ENCODE measurements at regions not wholly inside any gene's neighbourhood (a gene's known extent, or its start where the extent isn't known, plus 50 kb on each side); places are given as distances from the start of the nearest gene placed in this dataset.

DNA sequence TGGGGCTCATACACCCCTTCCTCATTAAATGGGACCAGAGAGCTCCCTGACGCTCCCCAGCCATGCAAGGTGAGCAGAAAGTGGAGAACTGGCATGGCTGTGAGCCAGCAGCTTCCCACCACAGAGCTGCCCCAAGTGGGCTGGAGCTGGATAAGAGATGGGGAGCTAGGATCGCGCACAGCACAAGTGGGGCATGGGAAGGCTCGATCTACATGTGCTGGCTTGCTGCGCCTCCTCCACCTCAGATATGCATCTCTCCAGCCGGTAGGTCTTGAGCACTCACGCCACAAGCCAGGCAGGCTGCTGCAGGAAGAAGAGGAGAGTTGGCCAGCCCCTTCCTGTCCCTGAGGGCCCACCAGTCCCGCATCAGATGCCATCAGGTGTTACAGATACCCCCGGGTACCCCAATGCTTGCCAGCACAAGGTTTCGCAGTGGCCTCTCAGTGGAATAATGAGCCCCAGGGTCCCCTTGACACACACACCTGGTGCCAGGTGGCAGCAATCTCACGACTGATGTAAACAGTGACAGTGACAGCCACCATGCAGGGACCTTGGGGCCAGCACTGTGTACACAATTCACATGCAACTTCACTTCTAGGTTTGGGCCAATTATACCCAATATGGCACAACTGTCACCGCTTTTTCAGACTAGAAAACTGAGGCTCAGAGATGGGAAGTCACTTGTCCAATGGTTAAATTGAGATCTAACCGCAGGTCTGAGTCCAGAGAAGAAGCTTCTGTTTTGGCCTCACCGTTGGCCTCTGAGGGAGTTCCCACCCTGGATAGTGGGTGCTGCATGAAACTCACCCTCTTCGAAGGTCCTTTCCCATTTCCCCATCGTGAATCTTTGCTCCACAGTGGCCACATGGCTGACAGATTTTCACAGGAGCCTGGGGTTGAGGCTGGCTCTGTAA lies 79.3 kb downstream of the OAT start:
- H3K27ac ChIP-seq (ENCODE audit: low read length) = peak overlapping the region; percentile 86

DNA sequence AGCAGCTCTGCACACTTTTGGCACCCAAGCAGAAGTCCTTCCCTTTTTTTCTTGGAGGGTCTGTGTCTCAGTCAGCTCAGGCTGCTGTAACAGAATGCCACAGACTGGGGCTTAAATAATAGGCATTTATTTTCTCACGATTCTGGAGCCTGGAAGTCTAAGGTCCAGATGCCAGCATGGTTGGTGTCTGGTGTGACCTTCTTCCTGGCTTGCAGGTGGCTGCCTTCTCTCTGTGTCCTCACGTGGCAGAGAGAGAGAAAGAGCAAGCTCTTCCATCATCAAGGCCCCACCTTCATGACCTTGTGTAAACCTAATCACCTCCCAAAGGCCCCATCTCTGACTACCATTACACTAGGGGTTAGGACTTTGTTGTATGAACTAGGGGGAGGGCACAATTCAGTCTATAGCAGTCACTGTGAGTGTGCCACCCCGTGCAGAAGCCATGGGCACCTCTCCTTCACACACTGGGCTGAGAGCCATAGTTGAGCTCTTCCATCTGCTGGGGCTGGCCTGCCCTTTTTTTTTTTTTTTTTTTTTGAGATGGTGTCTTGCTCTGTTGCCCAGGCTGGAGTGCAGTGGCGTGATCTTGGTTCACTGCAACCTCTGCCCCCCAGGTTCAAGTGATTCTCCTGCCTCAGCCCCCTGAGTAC lies 80.3 kb downstream of the OAT start:
- WGBS (ENCODE audit: insufficient coverage) = 60% methylated on average over 1 of the region's 4 CpGs
- DNase-seq = no peak

More for the DNA sequence above, 79.3 kb downstream of the OAT start:
- DNase-seq = no peak
- no peak overlapping the region for H3K4me3 ChIP-seq (ENCODE audit: low read length)
- peaks cover 37% of the 10 kb centered on the region for H3K4me1 ChIP-seq (ENCODE audit: control insufficient read depth, insufficient read depth, low read length)
- H3K36me3 ChIP-seq (ENCODE audit: control insufficient read depth, insufficient read depth, low read length) = no peaks in the 10 kb centered on the region
- H3K27me3 ChIP-seq (ENCODE audit: control insufficient read depth, insufficient read depth, low read length) = no peaks in the 10 kb centered on the region
- WGBS (ENCODE audit: insufficient coverage) = 74% methylated on average over 12 of the region's 16 CpGs
- H3K9me3 ChIP-seq (replicated peaks; ENCODE audit: control insufficient read depth, low read depth, low read length) = no peaks in the 10 kb centered on the region

DNA sequence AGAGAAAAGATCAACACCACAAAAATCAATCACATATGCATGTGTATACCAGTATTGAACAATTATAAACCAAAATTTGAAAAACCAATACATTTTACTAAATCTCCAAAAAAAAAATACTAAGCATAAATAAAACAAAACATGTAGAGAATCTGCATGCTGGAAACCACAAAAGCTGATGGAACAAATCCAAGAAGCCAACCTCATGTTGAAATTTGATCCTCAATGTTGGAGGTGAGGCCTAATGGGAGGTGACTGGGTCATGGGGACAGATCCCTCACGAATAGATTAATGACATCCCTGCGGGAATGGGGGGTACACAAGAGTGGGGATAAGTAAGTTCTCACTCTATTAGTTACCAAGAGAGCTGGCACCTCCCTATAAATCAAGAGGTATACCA lies 82.5 kb downstream of the OAT start:
- Histone ChIP-seq H3K27me3 (ENCODE audit: control insufficient read depth, insufficient read depth, low read length) (no peaks in the 10 kb centered on the region), H3K4me1 (ENCODE audit: control insufficient read depth, insufficient read depth, low read length) (peaks cover 30% of the 10 kb centered on the region), H3K36me3 (ENCODE audit: control insufficient read depth, insufficient read depth, low read length) (no peaks in the 10 kb centered on the region), H3K27ac (ENCODE audit: low read length) (no peak overlapping the region), H3K9me3 (replicated peaks; ENCODE audit: control insufficient read depth, low read depth, low read length) (peaks cover 9% of the 10 kb centered on the region), H3K4me3 (ENCODE audit: low read length) (no peak overlapping the region)
- DNase-seq = no peak
- WGBS (ENCODE audit: insufficient coverage) = no CpG with 5 or more reads among the region's 2 CpGs

More for the DNA sequence above, 80.3 kb downstream of the OAT start:
- no peaks in the 10 kb centered on the region for H3K36me3 ChIP-seq (ENCODE audit: control insufficient read depth, insufficient read depth, low read length)
- H3K27ac ChIP-seq (ENCODE audit: low read length) = no peak overlapping the region
- H3K4me1 ChIP-seq (ENCODE audit: control insufficient read depth, insufficient read depth, low read length) = peaks cover 37% of the 10 kb centered on the region
- H3K4me3 ChIP-seq (ENCODE audit: low read length) = no peak overlapping the region
- H3K27me3 ChIP-seq (ENCODE audit: control insufficient read depth, insufficient read depth, low read length) = no peaks in the 10 kb centered on the region
- no peaks in the 10 kb centered on the region for H3K9me3 ChIP-seq (replicated peaks; ENCODE audit: control insufficient read depth, low read depth, low read length)

DNA sequence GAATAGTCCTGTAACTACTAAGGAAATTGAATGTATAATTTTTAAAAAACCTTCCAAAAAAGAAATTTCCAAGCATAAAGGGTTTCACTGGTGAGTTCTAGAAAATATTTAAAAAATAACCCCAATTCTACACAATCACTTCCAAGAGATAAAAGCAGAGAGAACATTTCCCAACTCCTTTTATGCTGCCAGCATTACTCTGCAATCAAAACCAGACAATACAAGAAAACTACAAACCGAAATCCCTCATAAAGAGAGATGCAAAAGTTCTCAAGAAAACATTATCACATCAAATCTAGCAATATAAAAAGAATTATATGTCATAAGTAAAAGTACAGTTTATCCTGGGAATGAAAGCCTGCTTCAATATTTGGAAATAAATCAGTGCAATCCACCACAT lies 84.8 kb downstream of the OAT start:
- Histone ChIP-seq H3K4me3 (ENCODE audit: low read length) (no peak overlapping the region), H3K4me1 (ENCODE audit: control insufficient read depth, insufficient read depth, low read length) (peaks cover 8% of the 10 kb centered on the region), H3K36me3 (ENCODE audit: control insufficient read depth, insufficient read depth, low read length) (no peaks in the 10 kb centered on the region), H3K27me3 (ENCODE audit: control insufficient read depth, insufficient read depth, low read length) (no peaks in the 10 kb centered on the region), H3K27ac (ENCODE audit: low read length) (no peak overlapping the region), H3K9me3 (replicated peaks; ENCODE audit: control insufficient read depth, low read depth, low read length) (peaks cover 9% of the 10 kb centered on the region)
- no peak for DNase-seq
- WGBS (ENCODE audit: insufficient coverage) = no CpG with 5 or more reads among the region's 1 CpG

DNA sequence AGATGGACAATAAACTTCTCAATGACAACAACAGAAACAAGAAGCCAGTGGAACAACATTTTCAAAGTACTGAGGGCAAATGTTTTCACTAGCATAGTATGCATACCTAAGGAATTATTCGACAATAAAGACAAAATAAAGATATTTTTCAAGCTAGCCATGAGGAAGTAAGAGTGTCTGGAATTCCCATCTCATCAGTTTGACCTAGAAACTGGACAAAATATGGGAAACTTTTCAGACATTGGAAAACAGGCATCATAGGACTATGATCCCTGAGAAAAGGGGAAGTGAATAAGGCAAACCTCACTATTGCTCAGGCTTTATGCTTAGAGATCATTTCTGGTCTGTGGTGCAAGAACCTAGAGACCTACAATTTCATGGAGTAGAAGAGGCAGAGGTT lies 86.3 kb downstream of the OAT start:
- Histone ChIP-seq H3K27me3 (ENCODE audit: control insufficient read depth, insufficient read depth, low read length) (no peaks in the 10 kb centered on the region), H3K9me3 (replicated peaks; ENCODE audit: control insufficient read depth, low read depth, low read length) (peaks cover 9% of the 10 kb centered on the region), H3K27ac (ENCODE audit: low read length) (no peak overlapping the region), H3K4me3 (ENCODE audit: low read length) (no peak overlapping the region), H3K36me3 (ENCODE audit: control insufficient read depth, insufficient read depth, low read length) (no peaks in the 10 kb centered on the region), H3K4me1 (ENCODE audit: control insufficient read depth, insufficient read depth, low read length) (no peaks in the 10 kb centered on the region)
- DNase-seq = peak; percentile 73
- no CpG with 5 or more reads among the region's 1 CpG for whole genome bisulfite sequencing (ENCODE audit: insufficient coverage)

DNA sequence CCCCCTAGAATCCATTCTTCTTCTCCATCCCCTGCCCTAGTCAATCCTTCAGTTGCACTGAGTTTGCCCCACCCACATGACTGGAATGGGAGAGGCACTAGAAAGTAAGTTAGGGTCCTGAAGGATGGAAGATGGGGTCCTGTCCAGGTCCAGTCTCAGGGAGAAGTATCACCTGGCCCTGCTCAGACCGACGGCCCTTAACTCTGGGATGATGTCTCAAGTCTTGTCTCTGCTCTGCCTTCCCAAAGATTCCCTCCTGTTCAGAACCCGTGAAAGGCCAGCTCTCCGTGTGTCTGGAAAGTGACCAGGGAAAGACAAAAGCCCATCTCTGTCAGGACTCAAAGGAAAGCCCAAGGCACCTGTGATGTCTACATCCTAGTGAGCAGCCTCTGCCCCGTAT lies 88.8 kb downstream of the OAT start:
- H3K27me3 ChIP-seq (ENCODE audit: control insufficient read depth, insufficient read depth, low read length) = no peaks in the 10 kb centered on the region
- 39% methylated on average over 3 of the region's 5 CpGs for WGBS (ENCODE audit: insufficient coverage)
- peaks cover 9% of the 10 kb centered on the region for H3K9me3 ChIP-seq (replicated peaks; ENCODE audit: control insufficient read depth, low read depth, low read length)
- H3K27ac ChIP-seq (ENCODE audit: low read length) = no peak overlapping the region
- H3K4me1 ChIP-seq (ENCODE audit: control insufficient read depth, insufficient read depth, low read length) = no peaks in the 10 kb centered on the region
- no peak for DNase-seq
- H3K4me3 ChIP-seq (ENCODE audit: low read length) = no peak overlapping the region
- H3K36me3 ChIP-seq (ENCODE audit: control insufficient read depth, insufficient read depth, low read length) = no peaks in the 10 kb centered on the region

DNA sequence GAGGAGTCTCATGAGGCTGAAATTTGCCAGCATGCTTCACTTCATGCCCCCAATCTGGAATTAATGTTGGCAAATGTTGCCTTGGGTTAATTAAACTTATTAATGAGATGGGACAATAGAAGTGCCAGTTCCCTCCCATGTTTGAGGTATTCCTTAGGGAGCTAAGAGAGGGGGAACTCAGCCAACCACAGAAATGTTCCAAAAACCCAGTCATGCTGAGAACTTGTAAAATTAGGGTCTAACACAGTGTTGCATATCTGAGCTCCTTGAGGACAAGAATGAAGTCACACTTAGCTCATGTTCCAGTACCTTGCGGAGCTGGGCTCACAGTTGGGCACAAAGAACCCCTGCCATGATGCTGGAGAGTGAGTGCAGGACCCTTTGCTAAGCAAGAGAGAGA lies 89.4 kb downstream of the OAT start:
- Histone ChIP-seq H3K9me3 (replicated peaks; ENCODE audit: control insufficient read depth, low read depth, low read length) (peaks cover 9% of the 10 kb centered on the region), H3K27me3 (ENCODE audit: control insufficient read depth, insufficient read depth, low read length) (no peaks in the 10 kb centered on the region), H3K4me3 (ENCODE audit: low read length) (no peak overlapping the region), H3K4me1 (ENCODE audit: control insufficient read depth, insufficient read depth, low read length) (no peaks in the 10 kb centered on the region), H3K27ac (ENCODE audit: low read length) (no peak overlapping the region), H3K36me3 (ENCODE audit: control insufficient read depth, insufficient read depth, low read length) (no peaks in the 10 kb centered on the region)
- no CpG with 5 or more reads among the region's 1 CpG for WGBS (ENCODE audit: insufficient coverage)
- no peak for DNase-seq

DNA sequence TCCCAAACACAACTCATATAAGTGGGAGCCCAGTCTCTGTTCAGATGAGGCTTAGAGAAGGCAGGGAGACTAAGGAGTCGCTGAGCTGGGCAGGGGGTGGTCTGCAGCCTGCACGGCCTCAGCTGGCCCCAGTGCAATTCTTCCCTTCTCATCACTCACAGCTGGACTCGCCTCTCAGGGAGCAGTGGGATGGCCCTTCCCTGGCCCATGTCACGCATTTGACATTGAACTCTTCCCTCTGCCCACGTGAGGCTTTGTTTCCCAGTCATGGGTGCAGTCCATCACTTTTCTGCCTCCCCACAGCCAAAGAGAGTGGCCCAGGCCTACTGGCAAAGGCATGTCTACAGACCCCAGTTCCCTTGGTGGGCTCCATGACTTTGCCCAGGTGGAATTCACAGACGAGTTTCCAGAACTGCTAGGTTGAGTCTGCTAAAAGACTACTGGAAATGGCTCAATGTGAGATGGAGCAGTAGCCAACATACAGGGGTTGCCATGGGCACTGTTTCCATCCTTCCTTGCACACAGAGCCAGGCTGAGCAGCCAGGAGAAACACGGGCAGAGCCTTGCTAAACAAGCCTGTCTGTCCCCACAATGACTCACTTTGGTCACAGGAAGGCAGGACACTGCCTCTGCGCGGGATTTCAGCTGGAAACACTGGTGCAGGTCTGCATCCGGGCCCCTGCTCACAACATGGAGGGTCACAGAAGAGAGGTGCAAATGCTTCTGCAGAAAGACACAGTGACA lies 90.1 kb downstream of the OAT start:
- Histone ChIP-seq H3K9me3 (replicated peaks; ENCODE audit: control insufficient read depth, low read depth, low read length) (peaks cover 9% of the 10 kb centered on the region), H3K4me3 (ENCODE audit: low read length) (no peak overlapping the region), H3K27me3 (ENCODE audit: control insufficient read depth, insufficient read depth, low read length) (no peaks in the 10 kb centered on the region), H3K27ac (ENCODE audit: low read length) (no peak overlapping the region), H3K36me3 (ENCODE audit: control insufficient read depth, insufficient read depth, low read length) (no peaks in the 10 kb centered on the region), H3K4me1 (ENCODE audit: control insufficient read depth, insufficient read depth, low read length) (no peaks in the 10 kb centered on the region)
- 49% methylated on average over 9 of the region's 10 CpGs for WGBS (ENCODE audit: insufficient coverage)
- no peak for DNase-seq

DNA sequence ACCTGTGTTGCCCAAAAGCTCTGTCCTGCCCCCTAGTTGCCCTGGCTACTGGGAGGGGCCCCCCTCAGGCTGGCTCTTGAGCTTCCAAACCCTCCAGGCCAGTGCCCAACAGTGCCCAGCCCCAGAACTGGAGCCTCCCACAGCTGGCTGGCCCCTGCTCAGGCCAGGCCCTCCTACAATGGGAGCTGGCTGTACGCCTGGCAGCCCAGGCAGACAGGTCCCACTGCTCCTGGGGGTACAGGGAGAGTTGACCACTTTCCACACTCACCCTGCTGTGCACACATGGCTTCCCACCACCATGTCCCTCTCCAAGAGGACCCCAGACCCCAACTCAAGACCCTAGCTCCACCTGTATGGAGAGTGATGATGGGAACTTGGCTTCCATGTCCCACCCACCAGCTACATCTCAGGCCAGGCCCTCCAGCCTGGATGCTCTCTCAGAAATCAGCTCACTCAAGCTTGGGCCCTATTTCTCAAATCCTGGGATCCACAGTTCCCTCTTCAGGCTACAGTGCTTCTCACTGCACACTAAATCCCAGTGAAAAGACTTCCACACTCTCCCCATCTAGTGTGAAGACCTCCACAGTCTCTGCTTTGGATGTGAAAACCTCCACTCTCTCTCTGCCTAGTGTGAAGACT lies 92.6 kb downstream of the OAT start:
- WGBS (ENCODE audit: insufficient coverage) = no CpG with 5 or more reads among the region's 1 CpG
- Histone ChIP-seq H3K9me3 (replicated peaks; ENCODE audit: control insufficient read depth, low read depth, low read length) (no peaks in the 10 kb centered on the region), H3K4me1 (ENCODE audit: control insufficient read depth, insufficient read depth, low read length) (peaks cover 4% of the 10 kb centered on the region), H3K27me3 (ENCODE audit: control insufficient read depth, insufficient read depth, low read length) (no peaks in the 10 kb centered on the region), H3K4me3 (ENCODE audit: low read length) (no peak overlapping the region), H3K36me3 (ENCODE audit: control insufficient read depth, insufficient read depth, low read length) (no peaks in the 10 kb centered on the region), H3K27ac (ENCODE audit: low read length) (no peak overlapping the region)
- no peak for DNase-seq

DNA sequence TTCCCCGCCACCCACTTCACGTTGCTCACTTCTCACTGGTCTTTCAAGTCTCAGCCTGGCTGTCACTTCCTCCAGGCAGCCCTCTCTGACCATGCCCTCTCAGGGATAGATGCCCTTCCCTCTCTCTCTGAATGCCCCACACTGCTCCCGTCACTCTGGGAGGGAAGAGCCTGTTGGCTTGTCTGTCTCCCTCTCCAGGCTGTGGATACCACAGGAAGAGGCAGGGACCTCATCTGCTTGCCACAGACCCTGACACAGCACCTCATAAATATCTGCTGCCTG lies 93.1 kb downstream of the OAT start:
- Histone ChIP-seq H3K36me3 (ENCODE audit: control insufficient read depth, insufficient read depth, low read length) (no peaks in the 10 kb centered on the region), H3K9me3 (replicated peaks; ENCODE audit: control insufficient read depth, low read depth, low read length) (no peaks in the 10 kb centered on the region), H3K27ac (ENCODE audit: low read length) (no peak overlapping the region), H3K4me3 (ENCODE audit: low read length) (no peak overlapping the region), H3K4me1 (ENCODE audit: control insufficient read depth, insufficient read depth, low read length) (peaks cover 4% of the 10 kb centered on the region), H3K27me3 (ENCODE audit: control insufficient read depth, insufficient read depth, low read length) (no peaks in the 10 kb centered on the region)
- WGBS (ENCODE audit: insufficient coverage) = 88% methylated on average over 2 of the region's 3 CpGs
- no peak for DNase-seq
